GM06990 (cell line): ENCODE measurements at regions not wholly inside any gene's neighbourhood (a gene's known extent, or its start where the extent isn't known, plus 50 kb on each side); places are given as distances from the start of the nearest gene placed in this dataset.
"Not testable (repeated sequence)": the region's sequence is repeated elsewhere in the genome, so short reads cannot be mapped to it uniquely, and the experiment has no call there.

Experiments
- DNase-seq: peaks from one replicate; pipeline ENCODE4 v3.0.0-alpha.2; 2011; ENCODE audit not compliant: insufficient read length; ENCODE audit errors: extremely low read depth
- H3K27me3 ChIP-seq: replicated peaks from 2 replicates; pipeline ENCODE4 v1.6.0; 2011; ENCODE audit warnings: low read length; ENCODE audit not compliant: control insufficient read depth, insufficient read depth
- H3K36me3 ChIP-seq: 2 replicates; pipeline ENCODE4 v1.5.1; 2011; ENCODE audit warnings: low read length; ENCODE audit not compliant: control insufficient read depth, insufficient read depth
- H3K4me3 ChIP-seq: replicated peaks from 2 replicates; pipeline ENCODE4 v1.5.1; 2011; ENCODE audit warnings: low read depth, mild to moderate bottlenecking, control low read depth, low read length
- CTCF ChIP-seq: IDR thresholded peaks from 2 replicates; pipeline ENCODE4 v1.5.1; 2011; ENCODE audit warnings: low read length, control low read depth, mild to moderate bottlenecking, inconsistent platforms; ENCODE audit not compliant: insufficient read depth, poor library complexity, severe bottlenecking

- no peak overlapping the region for H3K4me3 ChIP-seq
- no peak for TF ChIP-seq CTCF
- H3K36me3 ChIP-seq, result no peaks in the 10 kb centered on the region
- no peaks in the 10 kb centered on the region for H3K27me3 ChIP-seq
- no peak for DNase-seq
Observed at GRCh38 chr5:100708645-100709171, 173.5 kb downstream of the FAM174A start.

GRCh38 chr5:100709771-100710170, 174.6 kb downstream of the FAM174A start:
- DNase-seq, result no peak
- Histone ChIP-seq H3K36me3 (no peaks in the 10 kb centered on the region), H3K27me3 (no peaks in the 10 kb centered on the region), H3K4me3 (no peak overlapping the region)
- no peak for TF ChIP-seq CTCF

- not testable (repeated sequence) for H3K27me3 ChIP-seq, H3K36me3 ChIP-seq, H3K4me3 ChIP-seq, DNase-seq
Observed at GRCh38 chr5:100714780-100715179, 179.6 kb downstream of the FAM174A start.

GRCh38 chr5:100722657-100723056, 180.4 kb downstream of the ST8SIA4 start:
- no peaks in the 10 kb centered on the region for H3K36me3 ChIP-seq
- no peak for DNase-seq

GRCh38 chr5:100723229-100723628, 179.9 kb downstream of the ST8SIA4 start:
- Histone ChIP-seq H3K4me3 (no peak overlapping the region), H3K27me3 (no peaks in the 10 kb centered on the region), H3K36me3 (no peaks in the 10 kb centered on the region)
- no peak for TF ChIP-seq CTCF
- no peak for DNase-seq

More at GRCh38 chr5:100722657-100723056, 180.4 kb downstream of the ST8SIA4 start:
- Histone ChIP-seq H3K4me3 (no peak overlapping the region), H3K27me3 (no peaks in the 10 kb centered on the region)
- no peak for TF ChIP-seq CTCF

GRCh38 chr5:100726116-100726515, 177.0 kb downstream of the ST8SIA4 start:
- no peak for TF ChIP-seq CTCF
- no peaks in the 10 kb centered on the region for H3K27me3 ChIP-seq
- H3K36me3 ChIP-seq, result no peaks in the 10 kb centered on the region
- H3K4me3 ChIP-seq, result no peak overlapping the region
- DNase-seq, result no peak
